RWPE2 (cell line): ENCODE measurements at regions not wholly inside any gene's neighbourhood (a gene's known extent, or its start where the extent isn't known, plus 50 kb on each side); places are given as distances from the start of the nearest gene placed in this dataset.
"Not testable (repeated sequence)": the region's sequence is repeated elsewhere in the genome, so short reads cannot be mapped to it uniquely, and the experiment has no call there.

Source experiments
- ATAC-seq: fragments of 200-7000 bp; cut with Tn5 transposase; 3 replicates; pipeline ENCODE4 v1.9.1; 2021; ENCODE audit warnings: low read depth
- DNase-seq: peaks from one replicate; pipeline ENCODE4 v3.0.0-alpha.2; 2020; ENCODE audit warnings: low spot score
- H3K27ac ChIP-seq: fragments of 450-650 bp; 2 replicates; pipeline ENCODE4 v1.5.1; 2017; ENCODE audit warnings: mild to moderate bottlenecking; ENCODE audit not compliant: poor library complexity, severe bottlenecking
- H3K27me3 ChIP-seq: fragments of 250-450 bp; sonication (Bioruptor Pico); 2 replicates; pipeline ENCODE4 v1.5.1; 2021; ENCODE audit warnings: mild to moderate bottlenecking, moderate library complexity; ENCODE audit not compliant: insufficient read depth, poor library complexity, severe bottlenecking
- H3K36me3 ChIP-seq: fragments of 250-450 bp; sonication (Bioruptor Pico); 2 replicates; pipeline ENCODE4 v1.5.1; 2020; ENCODE audit warnings: low read depth, mild to moderate bottlenecking, moderate library complexity
- H3K4me1 ChIP-seq: fragments of 250-450 bp; sonication (Bioruptor Pico); 2 replicates; pipeline ENCODE4 v1.5.1; 2021; ENCODE audit warnings: mild to moderate bottlenecking, moderate library complexity; ENCODE audit not compliant: insufficient read depth, poor library complexity, severe bottlenecking
- H3K4me3 ChIP-seq: fragments of 250-450 bp; sonication (Bioruptor Pico); 2 replicates; pipeline ENCODE4 v1.5.1; 2021; ENCODE audit warnings: mild to moderate bottlenecking, moderate library complexity; ENCODE audit not compliant: severe bottlenecking
- H3K9me3 ChIP-seq: fragments of 250-450 bp; sonication (Bioruptor Pico); 2 replicates; pipeline ENCODE4 v1.5.1; 2021; ENCODE audit warnings: mild to moderate bottlenecking, moderate library complexity; ENCODE audit not compliant: severe bottlenecking
- TF ChIP-seq, protein P1 (sequence below): fragments of 450-650 bp; IDR thresholded peaks from one replicate; pipeline ENCODE4 v1.5.1; 2017; ENCODE audit warnings: mild to moderate bottlenecking, moderate library complexity; ENCODE audit not compliant: poor library complexity, severe bottlenecking

DNA sequence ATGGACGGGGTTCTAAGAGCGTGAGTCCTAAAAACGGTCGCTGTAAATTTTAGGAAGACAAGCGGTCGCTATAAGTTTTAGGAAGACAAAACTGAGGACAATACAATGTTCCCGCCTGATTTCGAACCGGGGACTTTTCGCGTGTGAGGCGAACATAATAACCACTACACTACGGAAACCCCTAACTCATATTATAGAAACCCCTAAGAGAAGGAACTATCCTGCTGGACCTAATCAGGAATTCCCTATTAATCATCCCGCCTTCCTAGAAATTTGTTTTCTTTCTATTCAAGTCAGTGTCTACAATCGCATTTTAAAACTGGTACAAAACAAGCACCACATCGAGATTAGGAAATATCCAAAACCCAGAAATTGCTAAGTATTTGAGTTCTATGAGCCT is 183.8 kb downstream of the OR2B2 start:
- H3K4me3 ChIP-seq = no peak overlapping the region
- no peak for ATAC-seq
- no peaks in the 10 kb centered on the region for H3K36me3 ChIP-seq
- no peaks in the 10 kb centered on the region for H3K27me3 ChIP-seq
- H3K27ac ChIP-seq = no peak overlapping the region
- TF ChIP-seq, protein P1, sequence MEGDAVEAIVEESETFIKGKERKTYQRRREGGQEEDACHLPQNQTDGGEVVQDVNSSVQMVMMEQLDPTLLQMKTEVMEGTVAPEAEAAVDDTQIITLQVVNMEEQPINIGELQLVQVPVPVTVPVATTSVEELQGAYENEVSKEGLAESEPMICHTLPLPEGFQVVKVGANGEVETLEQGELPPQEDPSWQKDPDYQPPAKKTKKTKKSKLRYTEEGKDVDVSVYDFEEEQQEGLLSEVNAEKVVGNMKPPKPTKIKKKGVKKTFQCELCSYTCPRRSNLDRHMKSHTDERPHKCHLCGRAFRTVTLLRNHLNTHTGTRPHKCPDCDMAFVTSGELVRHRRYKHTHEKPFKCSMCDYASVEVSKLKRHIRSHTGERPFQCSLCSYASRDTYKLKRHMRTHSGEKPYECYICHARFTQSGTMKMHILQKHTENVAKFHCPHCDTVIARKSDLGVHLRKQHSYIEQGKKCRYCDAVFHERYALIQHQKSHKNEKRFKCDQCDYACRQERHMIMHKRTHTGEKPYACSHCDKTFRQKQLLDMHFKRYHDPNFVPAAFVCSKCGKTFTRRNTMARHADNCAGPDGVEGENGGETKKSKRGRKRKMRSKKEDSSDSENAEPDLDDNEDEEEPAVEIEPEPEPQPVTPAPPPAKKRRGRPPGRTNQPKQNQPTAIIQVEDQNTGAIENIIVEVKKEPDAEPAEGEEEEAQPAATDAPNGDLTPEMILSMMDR = no peak
- DNase-seq = no peak
- peaks cover 7% of the 10 kb centered on the region for H3K4me1 ChIP-seq
- no peaks in the 10 kb centered on the region for H3K9me3 ChIP-seq

GRCh38 chr6:27726619-27727023 is 185.6 kb downstream of the OR2B2 start:
- ATAC-seq = peak; percentile 69

DNA sequence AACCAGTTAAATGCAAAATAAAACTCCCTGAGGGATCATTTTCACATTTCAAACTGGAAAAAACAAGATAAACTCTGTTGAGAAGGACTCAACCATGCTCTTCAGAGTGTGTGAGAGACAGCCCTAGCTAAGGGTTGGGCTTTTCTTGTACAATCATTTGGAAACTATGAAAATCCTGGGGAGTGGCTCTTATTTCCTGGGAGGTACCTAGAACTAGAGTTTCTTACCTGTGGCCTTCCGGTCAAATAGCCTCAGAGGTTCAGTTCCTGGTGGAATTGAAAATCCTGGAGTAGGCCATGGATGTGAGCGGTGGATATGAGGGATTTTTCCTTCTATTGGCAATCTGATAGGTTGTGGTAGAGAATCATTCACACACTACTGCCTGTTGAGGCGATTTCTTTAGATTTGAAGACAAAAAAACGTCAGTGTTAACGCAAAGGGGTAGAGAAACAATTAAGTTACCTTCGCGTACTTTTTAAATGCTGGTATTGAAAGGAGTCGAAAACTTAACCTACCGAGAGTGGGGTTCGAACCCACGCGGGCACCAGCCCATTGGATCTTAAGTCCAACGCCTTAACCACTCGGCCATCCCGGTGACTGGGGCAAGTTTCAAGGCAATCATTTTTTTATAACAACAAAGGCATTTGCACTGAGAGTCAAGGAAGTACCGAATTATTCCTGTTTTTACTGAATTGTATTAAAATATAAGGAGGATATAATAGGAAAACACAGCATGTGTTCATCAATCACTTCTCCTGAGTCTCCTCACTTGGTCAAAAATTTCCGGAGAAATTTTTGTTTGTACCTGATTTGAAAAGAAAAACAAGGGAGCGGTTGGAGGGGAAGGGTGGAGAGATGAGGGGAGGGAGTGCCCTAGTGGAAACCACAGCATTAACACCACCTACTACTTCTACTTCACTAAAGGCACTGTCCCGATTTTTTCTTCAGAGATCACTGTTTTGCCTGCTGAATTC is 191.3 kb downstream of the OR2B2 start:
- peak; percentile 91 for ATAC-seq
- Histone ChIP-seq H3K4me3 (peak overlapping the region; percentile 14), H3K4me1 (peaks cover 26% of the 10 kb centered on the region), H3K9me3 (no peaks in the 10 kb centered on the region), H3K27me3 (no peaks in the 10 kb centered on the region), H3K27ac (peak overlapping the region; percentile 70), H3K36me3 (peaks cover 3% of the 10 kb centered on the region; the same call in 1 of the 2 replicates)
- no peak for DNase-seq
- TF ChIP-seq, protein P1 = no peak

More at GRCh38 chr6:27726619-27727023, 185.6 kb downstream of the OR2B2 start:
- H3K4me1 ChIP-seq = peaks cover 9% of the 10 kb centered on the region
- DNase-seq = no peak
- no peaks in the 10 kb centered on the region for H3K36me3 ChIP-seq
- no peak overlapping the region for H3K27ac ChIP-seq
- H3K27me3 ChIP-seq = no peaks in the 10 kb centered on the region
- TF ChIP-seq, protein P1 = no peak
- H3K4me3 ChIP-seq = no peak overlapping the region
- H3K9me3 ChIP-seq = no peaks in the 10 kb centered on the region

- not testable (repeated sequence) for DNase-seq, ATAC-seq, H3K27ac ChIP-seq, H3K9me3 ChIP-seq, H3K4me3 ChIP-seq, H3K27me3 ChIP-seq, H3K36me3 ChIP-seq
- peaks cover 25% of the 10 kb centered on the region for H3K4me1 ChIP-seq
These were observed 193.2 kb downstream of the OR2B2 start for GRCh38 chr6:27719039-27719438.

DNA sequence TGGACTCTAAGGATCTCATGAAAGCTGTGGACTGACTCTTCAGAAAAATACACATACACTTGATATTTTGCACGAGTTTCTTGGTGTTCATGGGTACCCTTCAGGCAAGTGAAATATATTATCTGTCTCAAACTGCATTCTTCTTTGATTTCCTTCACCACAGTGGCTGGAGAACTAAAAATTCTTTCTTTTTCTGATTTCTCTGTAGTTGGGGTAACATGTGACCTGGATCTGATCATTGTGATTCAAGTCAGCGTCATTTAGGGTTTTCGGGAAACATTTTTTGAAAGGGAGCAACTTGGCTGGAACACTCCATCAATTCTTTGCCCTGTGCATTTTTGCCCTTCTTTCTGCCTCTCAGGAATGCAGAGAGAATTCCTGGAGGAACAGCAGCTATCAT is 205.8 kb downstream of the OR2B2 start:
- Histone ChIP-seq H3K4me1 (no peaks in the 10 kb centered on the region), H3K27ac (no peak overlapping the region), H3K36me3 (peaks cover 53% of the 10 kb centered on the region), H3K4me3 (no peak overlapping the region), H3K27me3 (no peaks in the 10 kb centered on the region), H3K9me3 (no peaks in the 10 kb centered on the region)
- TF ChIP-seq, protein P1 = no peak
- ATAC-seq (no peak), DNase-seq (no peak)
